ENCODE measurements at regions not wholly inside any gene's neighbourhood (a gene's known extent, or its start where the extent isn't known, plus 50 kb on each side); places are given as distances from the start of the nearest gene placed in this dataset.

DNA sequence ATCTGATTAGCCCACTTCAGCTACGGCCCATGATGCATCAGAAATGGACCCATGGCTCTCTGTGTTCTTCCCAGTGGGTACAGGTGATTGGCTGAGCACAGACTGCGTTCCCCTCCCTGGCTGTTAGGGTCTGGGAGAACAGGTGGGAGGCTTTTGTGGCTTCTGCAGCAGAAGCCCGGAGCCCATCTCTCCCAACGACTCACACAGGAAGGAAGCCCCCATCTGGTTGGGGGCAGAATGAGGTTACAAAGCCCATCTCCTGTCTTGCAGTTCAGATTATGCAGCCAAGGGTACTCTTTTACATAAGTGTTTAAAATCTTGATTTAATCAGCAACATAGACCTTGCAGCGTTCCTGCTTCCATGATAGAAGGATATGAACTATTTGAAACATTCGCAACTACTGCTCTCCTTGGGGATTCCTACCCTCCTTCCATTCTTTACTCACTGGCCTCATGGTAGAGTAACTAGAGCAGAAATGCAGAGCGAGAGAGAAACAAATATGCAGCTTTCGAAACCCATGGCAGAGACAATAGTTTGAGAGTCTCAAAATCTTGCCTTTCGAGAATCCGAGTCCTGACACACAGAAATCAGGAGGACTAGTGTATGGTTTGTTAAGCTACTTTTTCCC is 291.3 kb downstream of the TLE3 start:
- no peaks in the 10 kb centered on the region for H3F3A ChIP-seq (ENCODE audit: insufficient read depth, low read length)
- no peaks in the 10 kb centered on the region for H3K9me2 ChIP-seq (replicated peaks; ENCODE audit: insufficient read depth, low read length)
- DNase-seq, result no peak
- TF ChIP-seq, protein P1, sequence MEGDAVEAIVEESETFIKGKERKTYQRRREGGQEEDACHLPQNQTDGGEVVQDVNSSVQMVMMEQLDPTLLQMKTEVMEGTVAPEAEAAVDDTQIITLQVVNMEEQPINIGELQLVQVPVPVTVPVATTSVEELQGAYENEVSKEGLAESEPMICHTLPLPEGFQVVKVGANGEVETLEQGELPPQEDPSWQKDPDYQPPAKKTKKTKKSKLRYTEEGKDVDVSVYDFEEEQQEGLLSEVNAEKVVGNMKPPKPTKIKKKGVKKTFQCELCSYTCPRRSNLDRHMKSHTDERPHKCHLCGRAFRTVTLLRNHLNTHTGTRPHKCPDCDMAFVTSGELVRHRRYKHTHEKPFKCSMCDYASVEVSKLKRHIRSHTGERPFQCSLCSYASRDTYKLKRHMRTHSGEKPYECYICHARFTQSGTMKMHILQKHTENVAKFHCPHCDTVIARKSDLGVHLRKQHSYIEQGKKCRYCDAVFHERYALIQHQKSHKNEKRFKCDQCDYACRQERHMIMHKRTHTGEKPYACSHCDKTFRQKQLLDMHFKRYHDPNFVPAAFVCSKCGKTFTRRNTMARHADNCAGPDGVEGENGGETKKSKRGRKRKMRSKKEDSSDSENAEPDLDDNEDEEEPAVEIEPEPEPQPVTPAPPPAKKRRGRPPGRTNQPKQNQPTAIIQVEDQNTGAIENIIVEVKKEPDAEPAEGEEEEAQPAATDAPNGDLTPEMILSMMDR (IDR thresholded peaks at IDR 0.05; ENCODE audit: low read length), result no peak
- TF ChIP-seq EZH2phosphoT487 (IDR thresholded peaks at IDR 0.05; ENCODE audit: low read length), result no peak
- no peak for TF ChIP-seq EZH2 (optimal IDR thresholded peaks at IDR 0.05; ENCODE audit: low read depth, low read length)
- H3K9me3 ChIP-seq (replicated peaks; ENCODE audit: insufficient read depth, low read length), result no peaks in the 10 kb centered on the region
- no peak overlapping the region for H2AFZ ChIP-seq (ENCODE audit: low read length)
- H3K4me3 ChIP-seq (ENCODE audit: low read length), result no peak overlapping the region
- H3K79me2 ChIP-seq (ENCODE audit: low read length), result no peaks in the 10 kb centered on the region
- no peaks in the 10 kb centered on the region for H3K36me3 ChIP-seq (replicated peaks; ENCODE audit: insufficient read depth, low read length)
- no peak overlapping the region for H3K9ac ChIP-seq (ENCODE audit: low read length)
- no peaks in the 10 kb centered on the region for H3K4me1 ChIP-seq (ENCODE audit: low read length)
- no peaks in the 10 kb centered on the region for H3K27me3 ChIP-seq (replicated peaks; ENCODE audit: insufficient read depth, low read length)
- no peak overlapping the region for H3K27ac ChIP-seq (ENCODE audit: low read length)
- no peaks in the 10 kb centered on the region for H4K20me1 ChIP-seq (ENCODE audit: insufficient read depth, low read length)
- no peak overlapping the region for H3K4me2 ChIP-seq (ENCODE audit: low read depth, low read length)

DNA sequence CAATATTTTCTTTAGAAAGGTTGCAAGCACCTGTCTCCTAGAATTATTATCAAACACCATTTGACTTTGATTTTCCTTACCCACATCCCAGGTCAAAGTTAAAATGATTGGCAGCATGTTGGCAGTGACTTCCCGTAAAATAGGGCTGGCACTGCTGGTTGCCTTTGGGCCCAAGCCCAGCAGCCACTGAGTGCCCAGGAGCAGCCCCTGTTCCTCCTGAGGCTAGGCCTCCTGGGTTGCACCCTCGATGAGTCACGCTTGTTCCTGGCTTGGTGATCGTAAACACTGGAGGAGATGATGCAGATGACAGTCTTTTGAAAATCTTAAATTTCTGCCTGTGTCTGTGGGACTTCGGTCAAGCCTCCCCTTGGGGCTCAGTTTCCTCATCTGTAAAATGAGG is 290.0 kb downstream of the TLE3 start:
- no peaks in the 10 kb centered on the region for H3K4me1 ChIP-seq (ENCODE audit: low read length)
- no peaks in the 10 kb centered on the region for H3K36me3 ChIP-seq (replicated peaks; ENCODE audit: insufficient read depth, low read length)
- no peaks in the 10 kb centered on the region for H3K27me3 ChIP-seq (replicated peaks; ENCODE audit: insufficient read depth, low read length)
- no peaks in the 10 kb centered on the region for H3F3A ChIP-seq (ENCODE audit: insufficient read depth, low read length)
- no peaks in the 10 kb centered on the region for H4K20me1 ChIP-seq (ENCODE audit: insufficient read depth, low read length)
- H2AFZ ChIP-seq (ENCODE audit: low read length), result no peak overlapping the region
- no peak overlapping the region for H3K27ac ChIP-seq (ENCODE audit: low read length)
- H3K4me3 ChIP-seq (ENCODE audit: low read length), result no peak overlapping the region
- no peak overlapping the region for H3K9ac ChIP-seq (ENCODE audit: low read length)
- no peak for DNase-seq
- no peaks in the 10 kb centered on the region for H3K9me3 ChIP-seq (replicated peaks; ENCODE audit: insufficient read depth, low read length)
- no peak overlapping the region for H3K4me2 ChIP-seq (ENCODE audit: low read depth, low read length)
- H3K79me2 ChIP-seq (ENCODE audit: low read length), result no peaks in the 10 kb centered on the region
- H3K9me2 ChIP-seq (replicated peaks; ENCODE audit: insufficient read depth, low read length), result no peaks in the 10 kb centered on the region
- no peak for TF ChIP-seq EZH2 (optimal IDR thresholded peaks at IDR 0.05; ENCODE audit: low read depth, low read length)
- TF ChIP-seq, protein P1 (IDR thresholded peaks at IDR 0.05; ENCODE audit: low read length), result no peak
- no peak for TF ChIP-seq EZH2phosphoT487 (IDR thresholded peaks at IDR 0.05; ENCODE audit: low read length)

DNA sequence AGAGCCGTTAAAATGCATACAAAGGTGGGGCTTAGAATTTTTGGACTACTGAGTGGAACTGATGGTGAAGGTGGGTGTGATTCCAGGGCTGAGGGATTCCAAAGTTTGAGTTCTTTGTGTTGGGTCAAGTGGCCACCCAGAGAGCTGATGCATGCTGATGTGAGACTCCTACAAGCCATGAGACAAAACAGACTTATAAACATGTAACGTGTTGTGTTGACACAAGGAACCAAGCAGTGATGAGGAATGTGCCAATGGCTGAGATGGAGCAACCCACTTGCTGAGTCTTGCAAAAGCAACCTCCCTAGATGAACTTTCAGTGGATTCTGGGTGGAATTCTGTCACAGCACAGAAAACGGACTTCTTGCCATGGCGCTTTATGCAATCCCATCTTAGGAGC is 289.0 kb downstream of the TLE3 start:
- Histone ChIP-seq H3K9me3 (replicated peaks; ENCODE audit: insufficient read depth, low read length) (no peaks in the 10 kb centered on the region), H2AFZ (ENCODE audit: low read length) (no peak overlapping the region), H3K9me2 (replicated peaks; ENCODE audit: insufficient read depth, low read length) (no peaks in the 10 kb centered on the region), H3K4me1 (ENCODE audit: low read length) (no peaks in the 10 kb centered on the region), H3K4me3 (ENCODE audit: low read length) (no peak overlapping the region), H3K4me2 (ENCODE audit: low read depth, low read length) (no peak overlapping the region), H3K79me2 (ENCODE audit: low read length) (no peaks in the 10 kb centered on the region), H3F3A (ENCODE audit: insufficient read depth, low read length) (no peaks in the 10 kb centered on the region), H3K36me3 (replicated peaks; ENCODE audit: insufficient read depth, low read length) (no peaks in the 10 kb centered on the region), H4K20me1 (ENCODE audit: insufficient read depth, low read length) (no peaks in the 10 kb centered on the region), H3K27ac (ENCODE audit: low read length) (no peak overlapping the region), H3K9ac (ENCODE audit: low read length) (no peak overlapping the region), H3K27me3 (replicated peaks; ENCODE audit: insufficient read depth, low read length) (no peaks in the 10 kb centered on the region)
- DNase-seq, result no peak
- no peak for TF ChIP-seq EZH2phosphoT487 (IDR thresholded peaks at IDR 0.05; ENCODE audit: low read length)
- TF ChIP-seq, protein P1 (IDR thresholded peaks at IDR 0.05; ENCODE audit: low read length), result no peak
- no peak for TF ChIP-seq EZH2 (optimal IDR thresholded peaks at IDR 0.05; ENCODE audit: low read depth, low read length)

Data from MM.1S (cell line).